ENCODE measurements at regions not wholly inside any gene's neighbourhood (a gene's known extent, or its start where the extent isn't known, plus 50 kb on each side); places are given as distances from the start of the nearest gene placed in this dataset.

DNA sequence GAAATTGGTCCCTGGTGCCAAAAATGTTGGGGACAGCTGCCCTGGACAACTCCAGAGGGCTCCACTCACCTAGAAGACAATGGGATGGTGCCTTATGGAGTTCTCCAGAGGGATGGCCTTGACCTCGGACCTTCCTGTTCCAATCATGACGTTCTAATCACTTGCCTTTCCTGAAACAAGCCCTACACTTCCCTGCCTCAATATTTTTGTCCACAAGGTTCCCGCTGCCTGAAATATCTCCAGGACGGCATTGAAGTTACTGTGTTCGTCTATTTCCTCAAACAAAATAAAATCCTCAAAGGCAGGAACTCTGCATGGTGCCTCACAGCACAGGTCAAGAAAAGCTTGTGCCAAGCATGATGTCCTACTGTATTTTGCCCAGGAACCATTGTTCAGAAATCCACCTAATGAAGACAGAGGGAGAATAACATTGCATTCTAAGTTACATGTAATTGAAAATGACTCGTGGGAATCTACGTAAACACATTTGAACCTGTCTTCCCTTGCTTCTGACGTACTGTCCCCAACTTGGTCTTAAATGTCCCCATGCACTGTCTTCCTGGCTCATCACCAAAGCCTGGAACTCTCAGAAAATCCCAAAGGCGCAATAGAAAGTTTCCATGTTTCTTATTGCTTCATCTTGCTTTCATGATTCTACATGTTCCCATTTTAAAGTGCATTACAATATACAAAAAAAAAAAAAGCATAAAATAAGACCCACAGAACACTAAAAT lies 342.3 kb upstream of the NRP1 start:
- no peak for DNase-seq
- no peak overlapping the region for H2BK120ac ChIP-seq (ENCODE audit: low read depth, low read length, poor library complexity, severe bottlenecking)
- H3K18ac ChIP-seq (ENCODE audit: insufficient read length, low read depth, low read length): no peak overlapping the region
- no peak overlapping the region for H3K9ac ChIP-seq (ENCODE audit: extremely low read depth, insufficient read length, low read length)
- H3K27ac Mint-ChIP-seq: no peak overlapping the region
- H3K23me2 ChIP-seq (ENCODE audit: insufficient read length, low read depth, low read length, poor library complexity, severe bottlenecking): no peaks in the 10 kb centered on the region
- H3K79me1 ChIP-seq (ENCODE audit: insufficient read depth, low read depth, low read length, poor library complexity, severe bottlenecking): no peaks in the 10 kb centered on the region
- no peak overlapping the region for H3K23ac ChIP-seq (ENCODE audit: insufficient read length, low read depth, low read length)
- H2BK20ac ChIP-seq (ENCODE audit: low read depth, low read length, poor library complexity, severe bottlenecking): no peak overlapping the region
- no peaks in the 10 kb centered on the region for H3K79me2 ChIP-seq (ENCODE audit: insufficient read depth, low read length)
- H3K4me3 Mint-ChIP-seq: no peak overlapping the region
- H3T11ph ChIP-seq (ENCODE audit: low read length): no peak overlapping the region
- no peaks in the 10 kb centered on the region for H4K20me1 ChIP-seq (ENCODE audit: control insufficient read depth, insufficient read depth, insufficient read length)
- peaks cover 10 to 22% (median 12%) of the 10 kb centered on the region in 3 experiments for H3K36me3 Mint-ChIP-seq (ENCODE audit: insufficient read depth in 1 of 3, low read depth in 3 of 3)
- H3K4me1 Mint-ChIP-seq: peaks cover 3 to 7% of the 10 kb centered on the region in 2 experiments; a peak in 3 of 4 replicates
- H3K27ac ChIP-seq (ENCODE audit: insufficient read length, low read depth, low read length): no peak overlapping the region
- no peak overlapping the region for H2AFZ ChIP-seq (ENCODE audit: low read length)
- no peaks in the 10 kb centered on the region for H3K4me1 ChIP-seq (ENCODE audit: insufficient read depth, low read length)
- no peaks in the 10 kb centered on the region for H3K27me3 ChIP-seq (ENCODE audit: insufficient read depth, low read length)
- no peak overlapping the region for H4K8ac ChIP-seq (replicated peaks; ENCODE audit: insufficient read length, low read depth, low read length)
- no peak overlapping the region for H3K14ac ChIP-seq (ENCODE audit: insufficient read depth, low read length)
- no peaks in the 10 kb centered on the region for H3K27me3 Mint-ChIP-seq (ENCODE audit: low read depth)
- no peak overlapping the region for H2BK5ac ChIP-seq (ENCODE audit: insufficient read length, low read length)
- no peak overlapping the region for H3K4ac ChIP-seq (ENCODE audit: low read depth, low read length)
- H3K9me3 Mint-ChIP-seq: peaks cover 12 to 18% of the 10 kb centered on the region in 2 experiments
- TF ChIP-seq, protein P1, sequence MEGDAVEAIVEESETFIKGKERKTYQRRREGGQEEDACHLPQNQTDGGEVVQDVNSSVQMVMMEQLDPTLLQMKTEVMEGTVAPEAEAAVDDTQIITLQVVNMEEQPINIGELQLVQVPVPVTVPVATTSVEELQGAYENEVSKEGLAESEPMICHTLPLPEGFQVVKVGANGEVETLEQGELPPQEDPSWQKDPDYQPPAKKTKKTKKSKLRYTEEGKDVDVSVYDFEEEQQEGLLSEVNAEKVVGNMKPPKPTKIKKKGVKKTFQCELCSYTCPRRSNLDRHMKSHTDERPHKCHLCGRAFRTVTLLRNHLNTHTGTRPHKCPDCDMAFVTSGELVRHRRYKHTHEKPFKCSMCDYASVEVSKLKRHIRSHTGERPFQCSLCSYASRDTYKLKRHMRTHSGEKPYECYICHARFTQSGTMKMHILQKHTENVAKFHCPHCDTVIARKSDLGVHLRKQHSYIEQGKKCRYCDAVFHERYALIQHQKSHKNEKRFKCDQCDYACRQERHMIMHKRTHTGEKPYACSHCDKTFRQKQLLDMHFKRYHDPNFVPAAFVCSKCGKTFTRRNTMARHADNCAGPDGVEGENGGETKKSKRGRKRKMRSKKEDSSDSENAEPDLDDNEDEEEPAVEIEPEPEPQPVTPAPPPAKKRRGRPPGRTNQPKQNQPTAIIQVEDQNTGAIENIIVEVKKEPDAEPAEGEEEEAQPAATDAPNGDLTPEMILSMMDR (conservative IDR thresholded peaks at IDR 0.05): no peak
- H2AK5ac ChIP-seq (ENCODE audit: insufficient read length, low read length): no peak overlapping the region
- H4K91ac ChIP-seq (ENCODE audit: insufficient read length, low read depth, low read length): no peak overlapping the region
- no CpG with 5 or more reads among the region's 9 CpGs for WGBS (ENCODE audit: extremely low coverage, insufficient read length, low lambda C conversion rate)
- no peak overlapping the region for H2BK12ac ChIP-seq (ENCODE audit: insufficient read length, low read depth, low read length)
- no peak overlapping the region for H3K4me2 ChIP-seq (ENCODE audit: insufficient read depth, insufficient read length, low read length)
- H3K56ac ChIP-seq (ENCODE audit: insufficient read length, low read depth, low read length): no peak overlapping the region
- H4K5ac ChIP-seq (ENCODE audit: insufficient read length, low read depth, low read length): no peak overlapping the region
- no peak overlapping the region for H2BK15ac ChIP-seq (ENCODE audit: low read depth, low read length)
- H3K9me3 ChIP-seq (ENCODE audit: control insufficient read depth, low read depth, low read length): no peaks in the 10 kb centered on the region

All from H9 (cell line).